KMS-11 (cell line): ENCODE measurements at regions not wholly inside any gene's neighbourhood (a gene's known extent, or its start where the extent isn't known, plus 50 kb on each side); places are given as distances from the start of the nearest gene placed in this dataset.

Experiments
- H2AFZ ChIP-seq: fragments of 200-600 bp; sonication (generic); 2 replicates; pipeline ENCODE4 v1.6.1; 2016; ENCODE audit warnings: antibody characterized with exemption, mixed run types, low read depth
- H3K27ac ChIP-seq: fragments of 200-600 bp; sonication (generic); 2 replicates; pipeline ENCODE4 v1.6.1; 2016; ENCODE audit warnings: mild to moderate bottlenecking, mixed run types
- H3K27me3 ChIP-seq: fragments of 200-600 bp; sonication (generic); 2 replicates; pipeline ENCODE4 v1.6.1; 2017; ENCODE audit warnings: mild to moderate bottlenecking, low read depth, mixed run types, moderate library complexity; ENCODE audit not compliant: insufficient read depth
- H3K36me3 ChIP-seq: fragments of 200-600 bp; sonication (generic); 2 replicates; pipeline ENCODE4 v1.6.1; 2017; ENCODE audit warnings: mild to moderate bottlenecking, mixed run types; ENCODE audit not compliant: insufficient read depth
- H3K4me1 ChIP-seq: fragments of 200-600 bp; sonication (generic); 2 replicates; pipeline ENCODE4 v1.6.1; 2016; ENCODE audit warnings: mild to moderate bottlenecking, low read depth, mixed run types; ENCODE audit not compliant: poor library complexity, severe bottlenecking
- H3K4me2 ChIP-seq: fragments of 200-600 bp; sonication (generic); 2 replicates; pipeline ENCODE4 v1.7.0; 2016; ENCODE audit warnings: mild to moderate bottlenecking, mixed run types
- H3K4me3 ChIP-seq: fragments of 200-600 bp; sonication (generic); IDR thresholded peaks from 2 replicates; pipeline ENCODE4 v1.6.1; 2017; ENCODE audit warnings: low read depth, low read length, mixed read lengths; ENCODE audit not compliant: insufficient read depth
- H3K79me2 ChIP-seq: fragments of 200-600 bp; sonication (generic); 2 replicates; pipeline ENCODE4 v1.6.1; 2016; ENCODE audit warnings: low read depth, mixed run types; ENCODE audit not compliant: insufficient read depth
- H3K9ac ChIP-seq: fragments of 200-600 bp; sonication (generic); 2 replicates; pipeline ENCODE4 v1.6.1; 2016; ENCODE audit warnings: mild to moderate bottlenecking, mixed run types
- H4K20me1 ChIP-seq: fragments of 200-600 bp; sonication (generic); 2 replicates; pipeline ENCODE4 v1.6.1; 2016; ENCODE audit warnings: mild to moderate bottlenecking, mixed run types; ENCODE audit not compliant: insufficient read depth
- TF ChIP-seq, protein P1 (sequence below): fragments of 200-600 bp; sonication (generic); conservative IDR thresholded peaks from 2 replicates; pipeline ENCODE4 v1.6.1; 2017; ENCODE audit warnings: low read depth, mild to moderate bottlenecking, antibody characterized with exemption, low read length, moderate library complexity, mixed read lengths

DNA sequence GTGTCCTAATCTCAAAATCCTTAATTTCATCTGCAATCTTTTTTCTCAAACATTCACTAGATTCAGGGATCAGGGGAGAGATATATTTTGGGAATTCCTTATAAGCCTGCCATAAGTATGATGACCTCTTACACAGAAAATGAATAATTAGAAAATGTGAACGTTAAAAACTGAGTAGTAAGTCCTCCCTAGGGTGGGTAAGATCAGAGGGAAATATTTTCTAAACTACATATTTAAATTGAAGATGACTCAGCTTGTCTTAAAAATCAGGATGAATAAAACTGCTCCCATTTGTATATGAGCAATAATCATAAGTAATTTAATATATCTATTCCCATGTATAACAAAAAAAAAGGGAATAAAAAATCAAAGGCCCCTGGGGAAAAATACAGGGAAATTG, 935.5 kb downstream of the TMTC2 start:
- no peak overlapping the region for H3K9ac ChIP-seq
- H4K20me1 ChIP-seq: no peaks in the 10 kb centered on the region
- H2AFZ ChIP-seq: no peak overlapping the region
- no peaks in the 10 kb centered on the region for H3K4me1 ChIP-seq
- no peak overlapping the region for H3K4me2 ChIP-seq
- no peaks in the 10 kb centered on the region for H3K27me3 ChIP-seq
- TF ChIP-seq, protein P1, sequence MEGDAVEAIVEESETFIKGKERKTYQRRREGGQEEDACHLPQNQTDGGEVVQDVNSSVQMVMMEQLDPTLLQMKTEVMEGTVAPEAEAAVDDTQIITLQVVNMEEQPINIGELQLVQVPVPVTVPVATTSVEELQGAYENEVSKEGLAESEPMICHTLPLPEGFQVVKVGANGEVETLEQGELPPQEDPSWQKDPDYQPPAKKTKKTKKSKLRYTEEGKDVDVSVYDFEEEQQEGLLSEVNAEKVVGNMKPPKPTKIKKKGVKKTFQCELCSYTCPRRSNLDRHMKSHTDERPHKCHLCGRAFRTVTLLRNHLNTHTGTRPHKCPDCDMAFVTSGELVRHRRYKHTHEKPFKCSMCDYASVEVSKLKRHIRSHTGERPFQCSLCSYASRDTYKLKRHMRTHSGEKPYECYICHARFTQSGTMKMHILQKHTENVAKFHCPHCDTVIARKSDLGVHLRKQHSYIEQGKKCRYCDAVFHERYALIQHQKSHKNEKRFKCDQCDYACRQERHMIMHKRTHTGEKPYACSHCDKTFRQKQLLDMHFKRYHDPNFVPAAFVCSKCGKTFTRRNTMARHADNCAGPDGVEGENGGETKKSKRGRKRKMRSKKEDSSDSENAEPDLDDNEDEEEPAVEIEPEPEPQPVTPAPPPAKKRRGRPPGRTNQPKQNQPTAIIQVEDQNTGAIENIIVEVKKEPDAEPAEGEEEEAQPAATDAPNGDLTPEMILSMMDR: no peak
- no peaks in the 10 kb centered on the region for H3K36me3 ChIP-seq
- no peak overlapping the region for H3K4me3 ChIP-seq
- H3K27ac ChIP-seq: no peak overlapping the region
- H3K79me2 ChIP-seq: no peaks in the 10 kb centered on the region

DNA sequence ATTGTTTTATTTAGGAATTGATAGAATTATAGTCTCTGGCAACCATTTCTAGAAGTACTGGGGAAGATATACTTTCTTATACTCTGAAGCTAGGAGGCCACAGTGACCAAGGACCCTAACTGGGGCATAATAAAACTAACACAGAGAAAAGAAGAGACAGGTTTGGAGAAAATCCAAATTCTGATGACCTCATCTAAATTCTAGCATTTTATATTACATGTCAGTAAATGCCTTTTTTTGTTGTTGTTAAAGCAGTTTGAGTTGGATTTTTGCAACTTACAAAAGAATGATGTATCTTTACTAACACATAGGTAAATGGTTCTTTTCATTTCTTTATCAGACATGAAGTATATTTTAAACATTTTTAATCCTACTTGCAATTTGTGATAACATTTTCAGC, 933.3 kb downstream of the TMTC2 start:
- Histone ChIP-seq H4K20me1 (no peaks in the 10 kb centered on the region), H3K27ac (no peak overlapping the region), H3K4me3 (no peak overlapping the region), H3K27me3 (no peaks in the 10 kb centered on the region), H3K36me3 (no peaks in the 10 kb centered on the region), H3K4me1 (no peaks in the 10 kb centered on the region), H3K4me2 (no peak overlapping the region), H2AFZ (no peak overlapping the region), H3K79me2 (no peaks in the 10 kb centered on the region), H3K9ac (no peak overlapping the region)
- TF ChIP-seq, protein P1: no peak

DNA sequence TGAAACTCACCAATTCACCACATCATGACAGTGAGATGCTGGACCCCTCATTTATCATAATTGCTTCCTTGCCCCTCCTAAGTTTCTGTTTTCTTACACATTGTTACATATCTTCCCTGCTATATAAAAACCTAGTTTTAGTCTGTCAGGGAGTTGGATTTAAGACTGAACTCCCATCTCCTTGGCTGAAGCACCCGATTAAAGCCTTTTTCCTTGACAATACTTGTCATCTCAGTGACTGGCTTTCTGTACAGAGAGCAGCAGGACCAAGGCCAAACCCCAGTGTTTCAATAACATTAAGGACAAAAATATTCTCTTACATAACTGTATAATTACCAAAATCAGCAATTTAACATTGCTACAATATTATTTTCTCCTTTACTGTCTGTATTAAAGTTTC, 928.4 kb downstream of the TMTC2 start:
- no peaks in the 10 kb centered on the region for H3K36me3 ChIP-seq
- no peak overlapping the region for H3K9ac ChIP-seq
- no peaks in the 10 kb centered on the region for H3K79me2 ChIP-seq
- TF ChIP-seq, protein P1: no peak
- no peaks in the 10 kb centered on the region for H3K27me3 ChIP-seq
- H4K20me1 ChIP-seq: no peaks in the 10 kb centered on the region
- no peaks in the 10 kb centered on the region for H3K4me1 ChIP-seq
- H2AFZ ChIP-seq: no peak overlapping the region
- no peak overlapping the region for H3K27ac ChIP-seq
- no peak overlapping the region for H3K4me2 ChIP-seq
- no peak overlapping the region for H3K4me3 ChIP-seq

DNA sequence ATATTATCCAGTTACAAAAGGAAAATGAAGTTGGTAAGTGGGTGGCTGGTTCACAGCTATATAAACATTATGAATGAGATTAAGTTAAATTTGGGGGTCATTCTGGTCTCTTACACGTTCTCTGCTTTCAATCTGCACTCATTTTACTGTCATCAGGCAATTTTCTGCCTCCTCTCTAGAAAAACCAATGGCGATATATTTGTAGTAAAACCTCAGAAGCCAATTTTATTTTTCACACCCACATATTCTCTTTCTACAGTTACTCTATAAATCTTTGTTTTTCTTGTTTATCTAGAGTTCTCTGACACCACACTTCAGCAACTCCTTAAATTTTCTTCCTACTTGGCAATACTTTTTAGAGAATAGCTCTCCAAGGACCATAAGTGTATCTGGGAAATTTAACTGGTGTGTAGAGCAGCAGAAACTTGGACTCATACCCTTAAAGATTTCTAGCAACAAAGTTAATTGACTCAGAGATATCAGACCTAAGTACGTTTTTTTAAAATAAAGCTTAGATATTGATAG, 926.9 kb downstream of the TMTC2 start:
- Histone ChIP-seq H3K36me3 (no peaks in the 10 kb centered on the region), H3K4me2 (no peak overlapping the region), H3K9ac (no peak overlapping the region), H3K27ac (no peak overlapping the region), H2AFZ (no peak overlapping the region), H3K79me2 (no peaks in the 10 kb centered on the region), H3K27me3 (no peaks in the 10 kb centered on the region), H3K4me3 (no peak overlapping the region), H4K20me1 (no peaks in the 10 kb centered on the region), H3K4me1 (no peaks in the 10 kb centered on the region)
- TF ChIP-seq, protein P1: no peak
